Mesendoderm (in vitro differentiated cells): ENCODE measurements at regions not wholly inside any gene's neighbourhood (a gene's known extent, or its start where the extent isn't known, plus 50 kb on each side); places are given as distances from the start of the nearest gene placed in this dataset.

ENCODE experiments used
- DNase-seq: peaks from one replicate; pipeline ENCODE4 v3.0.0; 2013
- H2AK5ac ChIP-seq: 2 replicates; pipeline ENCODE4 v1.6.1; 2013; ENCODE audit warnings: low read length, inconsistent platforms
- H2BK120ac ChIP-seq: 2 replicates; pipeline ENCODE4 v1.6.1; 2013; ENCODE audit warnings: low read depth, mild to moderate bottlenecking, low read length, moderate library complexity, mixed read lengths
- H2BK15ac ChIP-seq: replicated peaks from 2 replicates; pipeline ENCODE4 v1.6.1; 2013; ENCODE audit warnings: low read depth, mild to moderate bottlenecking, moderate library complexity
- H2BK5ac ChIP-seq: 2 replicates; pipeline ENCODE4 v1.6.1; 2013; ENCODE audit warnings: low read length, inconsistent platforms
- H3K18ac ChIP-seq: 2 replicates; pipeline ENCODE4 v1.6.1; 2013; ENCODE audit warnings: mild to moderate bottlenecking, low read length, mixed read lengths
- H3K23ac ChIP-seq: one replicate; pipeline ENCODE4 v1.6.1; 2013; ENCODE audit warnings: low read length
- H3K27ac ChIP-seq: 2 replicates; pipeline ENCODE4 v1.5.1; 2013; ENCODE audit warnings: low read depth, mild to moderate bottlenecking, inconsistent platforms, low read length, moderate library complexity
- H3K27me3 ChIP-seq: 2 replicates; pipeline ENCODE4 v1.6.1; 2013; ENCODE audit warnings: low read length, control low read depth, mild to moderate bottlenecking, inconsistent platforms; ENCODE audit not compliant: insufficient read depth, poor library complexity
- H3K36me3 ChIP-seq: 2 replicates; pipeline ENCODE4 v1.6.1; 2013; ENCODE audit warnings: low read length, inconsistent platforms; ENCODE audit not compliant: control insufficient read depth, insufficient read depth
- H3K4ac ChIP-seq: one replicate; pipeline ENCODE4 v1.6.1; 2013; ENCODE audit warnings: low read depth, mild to moderate bottlenecking, low read length, moderate library complexity
- H3K4me1 ChIP-seq: 2 replicates; pipeline ENCODE4 v1.6.1; 2013; ENCODE audit warnings: low read depth, low read length, inconsistent platforms; ENCODE audit not compliant: control insufficient read depth
- H3K4me2 ChIP-seq: 2 replicates; pipeline ENCODE4 v1.6.1; 2013; ENCODE audit warnings: low read length
- H3K4me3 ChIP-seq: 2 replicates; pipeline ENCODE4 v1.5.1; 2013; ENCODE audit warnings: mild to moderate bottlenecking, low read length
- H3K56ac ChIP-seq: one replicate; pipeline ENCODE4 v1.6.1; 2013; ENCODE audit warnings: low read length
- H3K79me1 ChIP-seq: 2 replicates; pipeline ENCODE4 v1.6.1; 2013; ENCODE audit warnings: low read length, inconsistent platforms
- H3K79me2 ChIP-seq: 2 replicates; pipeline ENCODE4 v1.6.1; 2013; ENCODE audit warnings: mild to moderate bottlenecking, low read length; ENCODE audit not compliant: control insufficient read depth, insufficient read depth
- H3K9ac ChIP-seq: 2 replicates; pipeline ENCODE4 v1.6.1; 2013; ENCODE audit warnings: low read length, inconsistent platforms
- H4K5ac ChIP-seq: one replicate; pipeline ENCODE4 v1.6.1; 2013; ENCODE audit warnings: low read length
- H4K8ac ChIP-seq: one replicate; pipeline ENCODE4 v1.6.1; 2013; ENCODE audit warnings: low read depth, mild to moderate bottlenecking, control low read depth, low read length, moderate library complexity
- WGBS: extraction: QIAGEN DNeasy Blood & Tissue Kit; methylation state at CpG from one replicate; pipeline ENCODE4 v1.1.7; 2013; ENCODE audit warnings: low lambda C conversion rate, missing lambda C conversion rate; ENCODE audit not compliant: insufficient coverage; ENCODE audit errors: extremely low coverage; 5-methylcytosine and 5-hydroxymethylcytosine counted together

DNA sequence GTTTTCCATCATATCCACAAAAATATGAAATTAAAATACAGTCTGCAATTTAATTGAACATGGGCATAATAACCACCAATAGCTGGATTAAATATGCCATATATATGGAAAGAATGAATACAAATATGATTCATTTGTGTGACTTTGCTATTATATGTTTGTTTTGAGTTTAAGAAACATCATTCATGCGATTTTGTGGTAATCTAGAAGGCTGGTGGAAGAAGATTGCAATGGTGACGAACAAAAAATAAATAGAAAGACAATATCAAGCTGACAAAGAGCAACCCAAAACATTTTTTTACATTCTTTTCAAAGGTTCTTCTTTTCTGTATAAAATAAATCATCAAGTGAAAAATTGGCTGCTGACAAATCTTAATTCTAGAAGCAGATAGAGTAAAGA, 610.0 kb downstream of the MAT2B start:
- H3K79me2 ChIP-seq = no peaks in the 10 kb centered on the region
- WGBS = 100% methylated on average over 1 of the region's 2 CpGs

DNA sequence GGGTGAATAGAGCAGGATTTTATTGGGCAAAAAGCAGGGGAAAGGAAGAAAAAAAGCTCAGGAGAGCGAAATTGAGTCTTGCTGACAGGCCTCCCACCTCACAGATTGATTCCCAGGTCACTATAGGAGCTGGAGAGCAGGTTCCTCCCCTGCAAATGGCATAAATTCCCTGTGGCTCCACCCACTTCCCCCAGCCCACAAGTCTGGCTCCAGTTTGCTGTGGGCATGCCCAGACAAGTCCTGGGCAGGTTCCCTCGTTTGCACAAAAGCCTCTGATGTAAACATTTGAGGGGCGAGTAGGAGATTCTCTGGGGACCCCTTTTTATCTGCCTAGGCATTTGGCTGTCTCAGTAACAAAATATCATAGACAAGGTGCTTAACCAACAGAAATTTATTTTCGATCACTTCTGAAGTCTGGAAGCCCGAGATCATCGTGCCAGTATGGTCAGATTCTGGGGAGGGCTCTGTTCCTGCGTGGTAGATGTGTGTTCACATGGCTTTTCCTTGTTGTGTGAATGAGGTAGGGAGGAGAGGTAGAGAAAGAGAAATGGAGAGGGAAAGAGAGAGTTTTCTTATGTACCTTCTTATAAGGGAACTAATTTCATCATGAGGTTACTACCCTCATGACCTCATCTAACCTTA, 614.5 kb downstream of the MAT2B start:
- peak; percentile 63 for DNase-seq
- Histone ChIP-seq H4K5ac (no peak overlapping the region), H3K27ac (no peak overlapping the region), H3K4me3 (no peak overlapping the region), H3K79me2 (no peaks in the 10 kb centered on the region), H3K79me1 (no peaks in the 10 kb centered on the region), H3K4me1 (no peaks in the 10 kb centered on the region), H3K23ac (no peak overlapping the region), H3K56ac (peak overlapping the region; percentile 30), H3K27me3 (no peaks in the 10 kb centered on the region), H4K8ac (peak overlapping the region; percentile 13), H3K4me2 (no peak overlapping the region), H3K18ac (peak overlapping the region; percentile 80), H2BK5ac (peak overlapping the region; percentile 63), H3K4ac (no peak overlapping the region), H3K9ac (no peak overlapping the region), H3K36me3 (no peaks in the 10 kb centered on the region), H2AK5ac (no peak overlapping the region), H2BK120ac (peak overlapping the region; percentile 76), H2BK15ac (no peak overlapping the region)
- WGBS = no CpG with 5 or more reads among the region's 7 CpGs

More for the DNA sequence above, 610.0 kb downstream of the MAT2B start:
- H3K4me1 ChIP-seq = no peaks in the 10 kb centered on the region
- no peak overlapping the region for H3K23ac ChIP-seq
- H2BK120ac ChIP-seq = no peak overlapping the region
- DNase-seq = no peak
- no peaks in the 10 kb centered on the region for H3K27me3 ChIP-seq
- no peak overlapping the region for H3K9ac ChIP-seq
- H3K18ac ChIP-seq = no peak overlapping the region
- no peak overlapping the region for H2BK15ac ChIP-seq
- H2BK5ac ChIP-seq = no peak overlapping the region
- H3K4ac ChIP-seq = no peak overlapping the region
- H4K5ac ChIP-seq = no peak overlapping the region
- no peak overlapping the region for H3K27ac ChIP-seq
- H3K4me3 ChIP-seq = no peak overlapping the region
- H2AK5ac ChIP-seq = no peak overlapping the region
- no peak overlapping the region for H3K56ac ChIP-seq
- no peaks in the 10 kb centered on the region for H3K36me3 ChIP-seq
- no peak overlapping the region for H4K8ac ChIP-seq
- H3K79me1 ChIP-seq = no peaks in the 10 kb centered on the region
- H3K4me2 ChIP-seq = no peak overlapping the region

DNA sequence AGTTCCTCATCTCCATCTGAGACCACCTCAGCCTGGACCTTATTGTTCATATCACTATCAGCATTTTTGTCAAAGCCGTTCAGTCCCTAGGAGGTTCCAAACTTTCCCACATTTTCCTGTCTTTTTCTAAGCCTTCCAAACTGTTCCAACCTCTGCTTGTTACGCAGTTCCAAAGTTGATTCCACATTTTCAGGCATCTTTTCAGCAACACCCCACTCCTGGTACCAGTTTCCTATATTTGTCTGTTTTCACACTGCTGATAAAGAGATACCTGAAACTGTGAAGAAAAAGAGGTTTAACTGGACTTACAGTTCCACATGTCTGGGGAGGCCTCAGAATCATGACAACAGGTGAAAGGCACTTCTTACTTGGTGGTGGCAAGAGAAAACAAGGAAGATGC, 622.1 kb downstream of the MAT2B start:
- Histone ChIP-seq H2BK5ac (no peak overlapping the region), H3K56ac (no peak overlapping the region), H3K79me1 (no peaks in the 10 kb centered on the region), H3K23ac (no peak overlapping the region), H3K27me3 (no peaks in the 10 kb centered on the region), H3K4ac (no peak overlapping the region), H3K4me3 (no peak overlapping the region), H3K79me2 (no peaks in the 10 kb centered on the region), H3K27ac (no peak overlapping the region), H2AK5ac (no peak overlapping the region), H3K18ac (no peak overlapping the region), H3K9ac (no peak overlapping the region), H3K36me3 (no peaks in the 10 kb centered on the region), H3K4me1 (no peaks in the 10 kb centered on the region), H2BK120ac (no peak overlapping the region), H4K8ac (no peak overlapping the region), H3K4me2 (no peak overlapping the region), H2BK15ac (no peak overlapping the region), H4K5ac (no peak overlapping the region)
- no CpG with 5 or more reads among the region's 2 CpGs for WGBS
- no peak for DNase-seq

DNA sequence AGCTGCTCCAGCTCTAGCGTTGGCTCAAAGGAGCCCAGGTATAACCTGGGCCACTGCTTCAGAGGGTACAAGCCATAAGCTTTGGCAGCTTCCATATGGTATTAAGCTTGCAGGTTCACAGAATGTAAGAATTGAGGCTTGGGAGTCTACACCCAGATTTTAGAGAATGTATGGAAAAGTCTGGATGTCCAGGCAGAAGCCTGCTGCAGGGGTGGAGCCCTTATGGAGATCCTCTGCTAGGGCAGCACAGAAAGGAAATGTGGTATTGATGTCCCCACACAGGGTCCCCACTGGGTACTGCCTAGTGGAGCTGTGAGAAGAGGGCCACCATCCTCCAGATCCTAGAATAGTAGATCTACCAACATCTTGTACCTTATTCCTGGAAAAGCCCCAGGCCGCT, 626.9 kb downstream of the MAT2B start:
- no peak overlapping the region for H3K23ac ChIP-seq
- no peak overlapping the region for H3K4ac ChIP-seq
- H3K27me3 ChIP-seq = no peaks in the 10 kb centered on the region
- no peak for DNase-seq
- H3K56ac ChIP-seq = no peak overlapping the region
- H4K5ac ChIP-seq = no peak overlapping the region
- no peak overlapping the region for H4K8ac ChIP-seq
- no peak overlapping the region for H2BK15ac ChIP-seq
- no peak overlapping the region for H3K4me3 ChIP-seq
- no peaks in the 10 kb centered on the region for H3K36me3 ChIP-seq
- no peak overlapping the region for H2AK5ac ChIP-seq
- H3K27ac ChIP-seq = no peak overlapping the region
- H3K4me2 ChIP-seq = no peak overlapping the region
- no peak overlapping the region for H3K18ac ChIP-seq
- no peaks in the 10 kb centered on the region for H3K4me1 ChIP-seq
- H2BK5ac ChIP-seq = no peak overlapping the region
- no peaks in the 10 kb centered on the region for H3K79me2 ChIP-seq
- no peaks in the 10 kb centered on the region for H3K79me1 ChIP-seq
- no CpG with 5 or more reads among the region's 2 CpGs for WGBS
- H2BK120ac ChIP-seq = no peak overlapping the region
- no peak overlapping the region for H3K9ac ChIP-seq

DNA sequence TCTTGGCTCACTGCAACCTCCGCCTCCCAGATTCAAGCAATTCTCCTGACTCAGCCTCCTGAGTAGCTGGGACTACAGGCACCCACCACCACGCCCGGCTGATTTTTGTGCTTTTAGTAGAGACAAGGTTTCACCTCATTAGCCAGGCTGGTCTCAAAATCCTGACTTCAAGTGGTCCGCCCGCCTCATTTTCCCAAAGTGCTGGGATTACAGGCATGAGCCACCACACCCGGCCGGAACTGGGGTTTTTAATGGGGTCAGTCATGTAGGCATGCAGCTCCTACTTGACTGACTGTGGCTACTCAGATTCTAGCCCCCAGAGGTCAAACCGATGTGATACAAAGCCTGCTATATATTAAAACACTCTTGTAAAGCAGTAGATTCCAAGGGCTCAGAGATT, 631.7 kb downstream of the MAT2B start:
- Histone ChIP-seq H2BK15ac (no peak overlapping the region), H3K9ac (no peak overlapping the region), H2AK5ac (no peak overlapping the region), H3K27ac (no peak overlapping the region), H3K18ac (no peak overlapping the region), H2BK5ac (no peak overlapping the region), H3K4me2 (no peak overlapping the region), H4K8ac (no peak overlapping the region), H2BK120ac (no peak overlapping the region), H4K5ac (no peak overlapping the region), H3K4me1 (no peaks in the 10 kb centered on the region), H3K79me1 (no peaks in the 10 kb centered on the region), H3K56ac (no peak overlapping the region), H3K27me3 (no peaks in the 10 kb centered on the region), H3K23ac (no peak overlapping the region), H3K79me2 (no peaks in the 10 kb centered on the region), H3K4ac (no peak overlapping the region), H3K36me3 (no peaks in the 10 kb centered on the region), H3K4me3 (no peak overlapping the region)
- no CpG with 5 or more reads among the region's 8 CpGs for WGBS
- DNase-seq = no peak

DNA sequence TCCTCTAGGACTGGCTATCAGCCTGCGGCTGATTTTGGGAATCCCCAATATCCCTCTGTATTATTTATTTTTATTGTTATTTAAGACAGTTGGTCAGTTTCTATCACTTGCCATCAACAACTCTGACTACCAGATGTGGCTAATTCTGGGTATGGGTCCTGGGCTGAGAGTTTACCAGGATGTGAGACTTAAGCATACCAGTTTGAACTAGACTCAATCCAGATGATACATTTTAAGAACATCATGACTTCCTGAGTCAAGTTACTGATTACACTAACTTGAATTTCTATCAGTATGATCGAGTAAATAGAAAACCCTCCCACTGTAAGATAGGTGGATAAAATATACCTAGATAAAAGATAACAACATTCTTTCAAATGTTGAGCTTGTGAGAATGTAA, 634.0 kb downstream of the MAT2B start:
- Histone ChIP-seq H3K4me1 (no peaks in the 10 kb centered on the region), H3K4ac (no peak overlapping the region), H3K79me1 (no peaks in the 10 kb centered on the region), H3K79me2 (no peaks in the 10 kb centered on the region), H3K56ac (no peak overlapping the region), H3K36me3 (no peaks in the 10 kb centered on the region), H4K5ac (no peak overlapping the region), H3K18ac (no peak overlapping the region), H3K9ac (no peak overlapping the region), H2AK5ac (no peak overlapping the region), H3K27ac (no peak overlapping the region), H4K8ac (no peak overlapping the region), H3K23ac (no peak overlapping the region), H2BK5ac (no peak overlapping the region), H2BK15ac (no peak overlapping the region), H3K4me2 (no peak overlapping the region), H3K27me3 (no peaks in the 10 kb centered on the region), H3K4me3 (no peak overlapping the region), H2BK120ac (no peak overlapping the region)
- no CpG with 5 or more reads among the region's 2 CpGs for WGBS
- DNase-seq = no peak
